ENCODE measurements at regions not wholly inside any gene's neighbourhood (a gene's known extent, or its start where the extent isn't known, plus 50 kb on each side); places are given as distances from the start of the nearest gene placed in this dataset.
"Not testable (repeated sequence)": the region's sequence is repeated elsewhere in the genome, so short reads cannot be mapped to it uniquely, and the experiment has no call there.

- Histone ChIP-seq H2AFZ (ENCODE audit: low read length) (no peak overlapping the region), H3K9me2 (ENCODE audit: low read depth, low read length) (no peaks in the 10 kb centered on the region), H3K4me3 (ENCODE audit: low read depth, low read length, poor library complexity, severe bottlenecking) (no peak overlapping the region), H3K27me3 (ENCODE audit: insufficient read depth, low read length) (no peaks in the 10 kb centered on the region), H3F3A (ENCODE audit: insufficient read depth, low read length) (no peaks in the 10 kb centered on the region), H3K36me3 (ENCODE audit: insufficient read depth, low read length) (no peaks in the 10 kb centered on the region), H3K9me3 (ENCODE audit: low read length) (no peaks in the 10 kb centered on the region), H3K9ac (ENCODE audit: low read length) (no peak overlapping the region), H3K4me2 (ENCODE audit: low read length) (no peak overlapping the region), H3K4me1 (ENCODE audit: insufficient read depth, low read length, severe bottlenecking) (no peaks in the 10 kb centered on the region), H3K79me2 (ENCODE audit: insufficient read depth, low read length) (no peaks in the 10 kb centered on the region), H4K20me1 (ENCODE audit: insufficient read depth, low read length) (no peaks in the 10 kb centered on the region), H3K27ac (ENCODE audit: low read depth, low read length, poor library complexity, severe bottlenecking) (no peak overlapping the region)
- no peak for TF ChIP-seq EZH2 (IDR thresholded peaks at IDR 0.05; ENCODE audit: borderline replicate concordance, low read length)
- TF ChIP-seq, protein P1, sequence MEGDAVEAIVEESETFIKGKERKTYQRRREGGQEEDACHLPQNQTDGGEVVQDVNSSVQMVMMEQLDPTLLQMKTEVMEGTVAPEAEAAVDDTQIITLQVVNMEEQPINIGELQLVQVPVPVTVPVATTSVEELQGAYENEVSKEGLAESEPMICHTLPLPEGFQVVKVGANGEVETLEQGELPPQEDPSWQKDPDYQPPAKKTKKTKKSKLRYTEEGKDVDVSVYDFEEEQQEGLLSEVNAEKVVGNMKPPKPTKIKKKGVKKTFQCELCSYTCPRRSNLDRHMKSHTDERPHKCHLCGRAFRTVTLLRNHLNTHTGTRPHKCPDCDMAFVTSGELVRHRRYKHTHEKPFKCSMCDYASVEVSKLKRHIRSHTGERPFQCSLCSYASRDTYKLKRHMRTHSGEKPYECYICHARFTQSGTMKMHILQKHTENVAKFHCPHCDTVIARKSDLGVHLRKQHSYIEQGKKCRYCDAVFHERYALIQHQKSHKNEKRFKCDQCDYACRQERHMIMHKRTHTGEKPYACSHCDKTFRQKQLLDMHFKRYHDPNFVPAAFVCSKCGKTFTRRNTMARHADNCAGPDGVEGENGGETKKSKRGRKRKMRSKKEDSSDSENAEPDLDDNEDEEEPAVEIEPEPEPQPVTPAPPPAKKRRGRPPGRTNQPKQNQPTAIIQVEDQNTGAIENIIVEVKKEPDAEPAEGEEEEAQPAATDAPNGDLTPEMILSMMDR (IDR thresholded peaks at IDR 0.05; ENCODE audit: low read length) = no peak
These were observed 537.1 kb upstream of the HTR2C start for GRCh38 chrX:114046695-114047279.

DNA sequence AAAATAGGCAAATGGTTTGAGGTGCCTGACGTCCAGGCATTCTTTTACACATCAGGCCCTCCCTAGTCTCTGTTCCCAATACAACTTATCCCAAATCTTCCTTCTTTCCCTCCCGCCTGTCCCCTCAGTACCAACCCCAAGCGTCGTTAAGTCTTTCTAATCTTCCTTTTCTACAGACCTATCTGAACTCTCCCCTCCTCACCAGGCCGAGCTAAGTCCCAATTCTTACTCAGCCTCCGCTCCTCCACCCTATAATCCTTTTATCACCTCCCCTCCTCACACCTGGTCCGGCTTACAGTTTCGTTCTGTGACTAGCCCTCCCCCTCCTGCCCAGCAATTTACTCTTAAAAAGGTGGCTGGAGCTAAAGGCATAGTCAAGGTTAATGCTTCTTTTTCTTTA is 542.4 kb upstream of the HTR2C start:
- H3K27me3 ChIP-seq (ENCODE audit: insufficient read depth, low read length); H3K9ac ChIP-seq (ENCODE audit: low read length); H3K79me2 ChIP-seq (ENCODE audit: insufficient read depth, low read length); H3K4me3 ChIP-seq (ENCODE audit: low read depth, low read length, poor library complexity, severe bottlenecking); H3K36me3 ChIP-seq (ENCODE audit: insufficient read depth, low read length); H3K4me1 ChIP-seq (ENCODE audit: insufficient read depth, low read length, severe bottlenecking); H3K9me3 ChIP-seq (ENCODE audit: low read length); H4K20me1 ChIP-seq (ENCODE audit: insufficient read depth, low read length); H3K9me2 ChIP-seq (ENCODE audit: low read depth, low read length); H3F3A ChIP-seq (ENCODE audit: insufficient read depth, low read length); H3K27ac ChIP-seq (ENCODE audit: low read depth, low read length, poor library complexity, severe bottlenecking); H2AFZ ChIP-seq (ENCODE audit: low read length); H3K4me2 ChIP-seq (ENCODE audit: low read length): not testable (repeated sequence)

DNA sequence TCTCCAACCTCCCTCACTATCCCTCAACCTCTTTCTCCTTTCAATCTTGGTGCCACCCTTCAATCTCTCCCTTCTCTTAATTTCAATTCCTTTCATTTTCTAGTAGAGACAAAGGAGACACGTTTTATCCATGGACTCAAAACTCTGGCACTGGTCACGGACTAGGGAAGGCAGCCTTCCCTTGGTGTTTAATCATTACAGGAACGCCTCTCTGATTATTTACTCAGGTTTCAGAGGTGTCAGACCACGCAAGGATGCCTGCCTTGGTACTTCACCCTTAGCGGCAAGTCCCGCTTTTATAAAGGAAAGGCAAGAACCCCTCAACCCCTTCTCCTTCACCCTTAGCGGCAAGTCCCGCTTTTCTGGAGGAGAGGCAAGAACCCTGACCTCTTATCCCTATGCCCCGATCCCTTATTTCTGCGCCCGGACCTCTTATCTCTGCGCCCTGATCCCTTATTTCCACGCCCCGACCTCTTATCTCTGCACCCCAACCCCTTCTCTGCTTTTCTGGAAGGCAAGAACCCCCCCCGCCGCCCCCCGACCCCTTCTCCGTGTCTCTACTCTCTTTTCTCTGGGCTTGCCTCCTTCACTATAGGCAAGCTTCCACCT is 543.1 kb upstream of the HTR2C start:
- not testable (repeated sequence) for H3K9me2 ChIP-seq (ENCODE audit: low read depth, low read length); H4K20me1 ChIP-seq (ENCODE audit: insufficient read depth, low read length); H3K27me3 ChIP-seq (ENCODE audit: insufficient read depth, low read length); H3F3A ChIP-seq (ENCODE audit: insufficient read depth, low read length); H3K4me1 ChIP-seq (ENCODE audit: insufficient read depth, low read length, severe bottlenecking); H3K4me3 ChIP-seq (ENCODE audit: low read depth, low read length, poor library complexity, severe bottlenecking); H3K27ac ChIP-seq (ENCODE audit: low read depth, low read length, poor library complexity, severe bottlenecking); H3K4me2 ChIP-seq (ENCODE audit: low read length); H2AFZ ChIP-seq (ENCODE audit: low read length); H3K36me3 ChIP-seq (ENCODE audit: insufficient read depth, low read length); H3K9ac ChIP-seq (ENCODE audit: low read length); H3K79me2 ChIP-seq (ENCODE audit: insufficient read depth, low read length); H3K9me3 ChIP-seq (ENCODE audit: low read length)

- H3K9ac ChIP-seq (ENCODE audit: low read length); H3K4me1 ChIP-seq (ENCODE audit: insufficient read depth, low read length, severe bottlenecking); H2AFZ ChIP-seq (ENCODE audit: low read length); H3K79me2 ChIP-seq (ENCODE audit: insufficient read depth, low read length); H3K4me2 ChIP-seq (ENCODE audit: low read length); H3K9me3 ChIP-seq (ENCODE audit: low read length); H3K27me3 ChIP-seq (ENCODE audit: insufficient read depth, low read length); H4K20me1 ChIP-seq (ENCODE audit: insufficient read depth, low read length); H3K9me2 ChIP-seq (ENCODE audit: low read depth, low read length); H3K27ac ChIP-seq (ENCODE audit: low read depth, low read length, poor library complexity, severe bottlenecking); H3K4me3 ChIP-seq (ENCODE audit: low read depth, low read length, poor library complexity, severe bottlenecking); H3F3A ChIP-seq (ENCODE audit: insufficient read depth, low read length); H3K36me3 ChIP-seq (ENCODE audit: insufficient read depth, low read length): not testable (repeated sequence)
These were observed 543.8 kb upstream of the HTR2C start for GRCh38 chrX:114040111-114040510.

Data from OCI-LY1 (cell line).